Neural cell (in vitro differentiated cells): ENCODE measurements at regions not wholly inside any gene's neighbourhood (a gene's known extent, or its start where the extent isn't known, plus 50 kb on each side); places are given as distances from the start of the nearest gene placed in this dataset.

Experiments used
- H2AFZ ChIP-seq: fragments of 200-600, 300-800 bp; sonication (generic), shearing (Covaris generic); 2 replicates; pipeline ENCODE4 v1.6.0; 2014; ENCODE audit warnings: low read depth, mild to moderate bottlenecking, antibody characterized with exemption, low read length, moderate library complexity
- H3F3A ChIP-seq: fragments of 200-600 bp; shearing (Covaris generic); 2 replicates; pipeline ENCODE4 v1.6.1; 2016; ENCODE audit warnings: mild to moderate bottlenecking, moderate library complexity, mixed read lengths, antibody characterized with exemption, low read length; ENCODE audit not compliant: insufficient read depth, poor library complexity, severe bottlenecking
- H3K27ac ChIP-seq: fragments of 200-600, 300-800 bp; sonication (generic), shearing (Covaris generic); 2 replicates; pipeline ENCODE4 v1.5.1; 2014; ENCODE audit warnings: mild to moderate bottlenecking, low read length, moderate library complexity
- H3K27me3 ChIP-seq: fragments of 300-800, 200-600 bp; sonication (generic), shearing (Covaris generic); 2 replicates; pipeline ENCODE4 v1.6.0; 2014; ENCODE audit warnings: mild to moderate bottlenecking, low read depth, low read length, moderate library complexity; ENCODE audit not compliant: insufficient read depth
- H3K36me3 ChIP-seq: fragments of 300-800, 200-600 bp; sonication (generic), shearing (Covaris generic); 2 replicates; pipeline ENCODE4 v1.5.1; 2014; ENCODE audit warnings: mild to moderate bottlenecking, antibody characterized with exemption, low read length, moderate library complexity; ENCODE audit not compliant: insufficient read depth
- H3K4me2 ChIP-seq: fragments of 300-800, 200-600 bp; sonication (generic), shearing (Covaris generic); 2 replicates; pipeline ENCODE4 v1.6.0; 2014; ENCODE audit warnings: mild to moderate bottlenecking, low read length
- H3K4me3 ChIP-seq: fragments of 300-800, 200-600 bp; sonication (generic), shearing (Covaris generic); 2 replicates; pipeline ENCODE4 v1.5.1; 2014; ENCODE audit warnings: mild to moderate bottlenecking, low read length, moderate library complexity
- H3K79me2 ChIP-seq: fragments of 200-600 bp; shearing (Covaris generic); replicated peaks from 2 replicates; pipeline ENCODE4 v1.6.0; 2014; ENCODE audit warnings: mild to moderate bottlenecking, low read length, moderate library complexity; ENCODE audit not compliant: insufficient read depth
- H3K9ac ChIP-seq: fragments of 300-800, 200-600 bp; sonication (generic), shearing (Covaris generic); 2 replicates; pipeline ENCODE4 v1.6.1; 2016; ENCODE audit warnings: mild to moderate bottlenecking, low read length, mixed read lengths
- H3K9me2 ChIP-seq: fragments of 200-600 bp; shearing (Covaris generic); 2 replicates; pipeline ENCODE4 v1.6.1; 2016; ENCODE audit warnings: mild to moderate bottlenecking, low read length, mixed read lengths; ENCODE audit not compliant: insufficient read depth
- H3K9me3 ChIP-seq: fragments of 200-600, 300-800 bp; sonication (generic), shearing (Covaris generic); 2 replicates; pipeline ENCODE4 v1.6.1; 2016; ENCODE audit warnings: mild to moderate bottlenecking, mixed run types, low read length, moderate library complexity, mixed read lengths
- H4K20me1 ChIP-seq: fragments of 200-600 bp; shearing (Covaris generic); 2 replicates; pipeline ENCODE4 v1.6.1; 2016; ENCODE audit warnings: mild to moderate bottlenecking, mixed run types; ENCODE audit not compliant: insufficient read depth
- CTCF ChIP-seq: fragments of 450-650 bp; IDR thresholded peaks from 2 replicates; pipeline ENCODE4 v1.5.1; 2014; ENCODE audit warnings: antibody characterized with exemption, mild to moderate bottlenecking, moderate library complexity; ENCODE audit not compliant: poor library complexity, severe bottlenecking
- EP300 ChIP-seq: fragments of 450-650 bp; conservative IDR thresholded peaks from 2 replicates; pipeline ENCODE4 v1.6.1; 2014; ENCODE audit warnings: antibody characterized with exemption, mild to moderate bottlenecking, moderate library complexity; ENCODE audit not compliant: poor library complexity, severe bottlenecking
- EZH2 ChIP-seq: fragments of 200-600, 300-800 bp; shearing (Covaris generic), sonication (generic); IDR thresholded peaks from 2 replicates; pipeline ENCODE4 v1.6.1; 2014; ENCODE audit warnings: antibody characterized with exemption, low read length, borderline replicate concordance, mild to moderate bottlenecking; ENCODE audit not compliant: insufficient read depth, poor library complexity, severe bottlenecking
- MXI1 ChIP-seq: fragments of 450-650 bp; conservative IDR thresholded peaks from 2 replicates; pipeline ENCODE4 v1.6.1; 2014; ENCODE audit warnings: antibody characterized with exemption, mild to moderate bottlenecking; ENCODE audit not compliant: poor library complexity, severe bottlenecking
- POLR2AphosphoS5 ChIP-seq: IDR thresholded peaks from 2 replicates; pipeline ENCODE4 v1.6.1; 2012
- RAD21 ChIP-seq: fragments of 450-650 bp; conservative IDR thresholded peaks from 2 replicates; pipeline ENCODE4 v1.6.1; 2014; ENCODE audit warnings: antibody characterized with exemption, mild to moderate bottlenecking, moderate library complexity
- REST ChIP-seq: IDR thresholded peaks from 2 replicates; pipeline ENCODE4 v1.6.1; 2012; ENCODE audit warnings: borderline replicate concordance
- SMC3 ChIP-seq: fragments of 450-650 bp; conservative IDR thresholded peaks from 2 replicates; pipeline ENCODE4 v1.6.1; 2014; ENCODE audit warnings: antibody characterized with exemption, mild to moderate bottlenecking, moderate library complexity; ENCODE audit not compliant: poor library complexity
- TAF1 ChIP-seq: IDR thresholded peaks from 2 replicates; pipeline ENCODE4 v1.6.1; 2012; ENCODE audit warnings: low read depth

GRCh38 chr9:129349665-129349947, 171.5 kb upstream of the IER5L start:
- no peak overlapping the region for H3K27ac ChIP-seq
- H3K9me2 ChIP-seq, result no peaks in the 10 kb centered on the region
- H3K9ac ChIP-seq, result no peak overlapping the region
- H3F3A ChIP-seq, result no peaks in the 10 kb centered on the region
- H3K36me3 ChIP-seq, result no peaks in the 10 kb centered on the region
- H3K4me3 ChIP-seq, result no peak overlapping the region
- no peak overlapping the region for H2AFZ ChIP-seq
- H3K9me3 ChIP-seq, result no peaks in the 10 kb centered on the region
- H4K20me1 ChIP-seq, result no peaks in the 10 kb centered on the region
- H3K79me2 ChIP-seq, result no peaks in the 10 kb centered on the region
- H3K27me3 ChIP-seq, result no peaks in the 10 kb centered on the region
- TF ChIP-seq MXI1 (no peak), TAF1 (no peak), SMC3 (no peak), POLR2AphosphoS5 (no peak), EZH2 (no peak), RAD21 (no peak)
- no peak overlapping the region for H3K4me2 ChIP-seq

- Histone ChIP-seq H3K79me2 (no peaks in the 10 kb centered on the region), H3F3A (no peaks in the 10 kb centered on the region), H3K4me2 (no peak overlapping the region), H4K20me1 (no peaks in the 10 kb centered on the region), H3K27me3 (no peaks in the 10 kb centered on the region), H3K4me3 (no peak overlapping the region), H3K36me3 (no peaks in the 10 kb centered on the region), H3K27ac (no peak overlapping the region), H2AFZ (no peak overlapping the region), H3K9me2 (no peaks in the 10 kb centered on the region), H3K9ac (no peak overlapping the region), H3K9me3 (no peaks in the 10 kb centered on the region)
- TF ChIP-seq RAD21, result no peak
- TF ChIP-seq SMC3, result no peak
- TF ChIP-seq EZH2, result no peak
- no peak for TF ChIP-seq POLR2AphosphoS5
- no peak for TF ChIP-seq REST
Observed at GRCh38 chr9:129348890-129349664, 171.0 kb upstream of the IER5L start.

- Histone ChIP-seq H3K36me3 (no peaks in the 10 kb centered on the region), H3K9ac (no peak overlapping the region), H3K4me3 (no peak overlapping the region), H4K20me1 (no peaks in the 10 kb centered on the region), H3K79me2 (no peaks in the 10 kb centered on the region), H3K9me2 (no peaks in the 10 kb centered on the region), H3F3A (no peaks in the 10 kb centered on the region), H3K4me2 (no peak overlapping the region), H3K27ac (no peak overlapping the region), H3K27me3 (no peaks in the 10 kb centered on the region), H3K9me3 (no peaks in the 10 kb centered on the region), H2AFZ (no peak overlapping the region)
- TF ChIP-seq RAD21 (no peak), EP300 (no peak), CTCF (no peak)
Observed at GRCh38 chr9:129347316-129348120, 169.5 kb upstream of the IER5L start.
